ENCODE measurements at regions not wholly inside any gene's neighbourhood (a gene's known extent, or its start where the extent isn't known, plus 50 kb on each side); places are given as distances from the start of the nearest gene placed in this dataset.

DNA sequence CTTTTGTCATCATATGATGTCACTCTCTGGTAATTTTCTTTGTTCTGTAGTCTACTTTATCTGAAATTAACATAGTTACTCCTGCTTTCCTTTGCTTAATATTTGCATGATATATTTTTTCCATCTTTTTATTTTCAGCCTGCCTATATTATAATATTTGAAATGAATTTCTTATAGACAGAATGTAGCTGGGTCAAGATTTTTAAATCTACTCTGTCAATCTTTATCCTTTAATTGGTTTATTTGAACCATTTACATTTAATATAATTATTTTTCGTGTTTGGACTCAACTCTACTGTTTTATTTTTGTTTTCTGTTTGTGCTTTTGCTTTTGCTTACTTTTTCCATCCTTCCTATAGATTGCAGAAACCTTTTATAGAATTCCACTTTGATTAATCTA lies 118.0 kb downstream of the FOXD1 start:
- TF ChIP-seq, protein P1, sequence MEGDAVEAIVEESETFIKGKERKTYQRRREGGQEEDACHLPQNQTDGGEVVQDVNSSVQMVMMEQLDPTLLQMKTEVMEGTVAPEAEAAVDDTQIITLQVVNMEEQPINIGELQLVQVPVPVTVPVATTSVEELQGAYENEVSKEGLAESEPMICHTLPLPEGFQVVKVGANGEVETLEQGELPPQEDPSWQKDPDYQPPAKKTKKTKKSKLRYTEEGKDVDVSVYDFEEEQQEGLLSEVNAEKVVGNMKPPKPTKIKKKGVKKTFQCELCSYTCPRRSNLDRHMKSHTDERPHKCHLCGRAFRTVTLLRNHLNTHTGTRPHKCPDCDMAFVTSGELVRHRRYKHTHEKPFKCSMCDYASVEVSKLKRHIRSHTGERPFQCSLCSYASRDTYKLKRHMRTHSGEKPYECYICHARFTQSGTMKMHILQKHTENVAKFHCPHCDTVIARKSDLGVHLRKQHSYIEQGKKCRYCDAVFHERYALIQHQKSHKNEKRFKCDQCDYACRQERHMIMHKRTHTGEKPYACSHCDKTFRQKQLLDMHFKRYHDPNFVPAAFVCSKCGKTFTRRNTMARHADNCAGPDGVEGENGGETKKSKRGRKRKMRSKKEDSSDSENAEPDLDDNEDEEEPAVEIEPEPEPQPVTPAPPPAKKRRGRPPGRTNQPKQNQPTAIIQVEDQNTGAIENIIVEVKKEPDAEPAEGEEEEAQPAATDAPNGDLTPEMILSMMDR (IDR thresholded peaks at IDR 0.05) = no peak
- TF ChIP-seq EP300 (IDR thresholded peaks at IDR 0.05) = no peak
